Fibroblast of the aortic adventitia (primary cell): ENCODE measurements at regions not wholly inside any gene's neighbourhood (a gene's known extent, or its start where the extent isn't known, plus 50 kb on each side); places are given as distances from the start of the nearest gene placed in this dataset.

Experiments used
- DNase-seq: peaks from one replicate; pipeline ENCODE4 v3.0.0-alpha.2; 2010; ENCODE audit warnings: low read depth
- H3K4me3 ChIP-seq: 2 replicates; pipeline ENCODE4 v1.5.1; 2011; ENCODE audit warnings: low read depth, mild to moderate bottlenecking, control low read depth, low read length, moderate library complexity
- CTCF ChIP-seq: IDR thresholded peaks from 2 replicates; pipeline ENCODE4 v1.5.1; 2011; ENCODE audit warnings: mild to moderate bottlenecking, low read length, control low read depth, inconsistent platforms; ENCODE audit not compliant: insufficient read depth

GRCh38 chr16:80029381-80029630 lies 428.8 kb upstream of the MAF start:
- no peak overlapping the region for H3K4me3 ChIP-seq
- no peak for TF ChIP-seq CTCF
- no peak for DNase-seq

DNA sequence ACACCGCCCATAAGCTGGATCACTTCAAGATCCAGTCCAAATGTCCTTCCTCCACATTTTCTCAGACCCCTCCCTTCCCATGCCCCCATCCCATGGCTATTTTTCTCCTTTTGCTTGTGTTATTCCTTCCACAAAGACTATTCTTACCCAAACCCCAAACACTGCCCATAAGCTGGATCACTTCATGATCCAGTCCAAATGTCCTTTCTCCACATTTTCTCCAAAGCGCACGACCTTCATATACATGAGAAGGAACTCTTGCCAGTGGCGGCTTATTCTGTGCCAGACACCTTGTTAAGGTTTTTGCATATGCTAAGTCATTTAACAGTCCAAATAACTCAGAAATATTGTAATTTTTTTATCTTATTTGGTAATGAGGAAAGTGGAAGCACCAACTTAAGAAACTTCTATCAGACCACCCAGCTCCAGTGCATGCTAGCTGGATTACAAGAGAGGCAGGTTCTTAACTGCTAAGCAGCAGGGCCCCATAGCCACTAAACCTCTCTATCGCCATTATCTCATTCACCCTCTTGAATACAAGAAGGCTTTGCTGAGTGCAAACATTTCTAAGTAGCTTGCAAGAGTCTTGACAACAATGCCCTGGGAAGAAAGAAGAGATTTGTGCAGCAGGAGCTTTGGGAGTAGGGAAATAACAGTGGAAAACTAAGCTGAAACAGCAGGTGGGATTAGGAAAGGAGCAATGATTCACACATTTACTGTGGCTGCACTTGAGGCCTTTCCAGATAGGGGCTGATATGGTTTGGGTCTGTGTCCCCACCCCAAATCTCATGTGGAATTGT lies 428.2 kb upstream of the MAF start:
- no peak for TF ChIP-seq CTCF
- H3K4me3 ChIP-seq, result no peak overlapping the region
- no peak for DNase-seq

GRCh38 chr16:80027007-80027965 lies 426.7 kb upstream of the MAF start:
- no peak overlapping the region for H3K4me3 ChIP-seq
- no peak for DNase-seq
- no peak for TF ChIP-seq CTCF

GRCh38 chr16:80025236-80025635 lies 424.7 kb upstream of the MAF start:
- TF ChIP-seq CTCF, result no peak
- no peak overlapping the region for H3K4me3 ChIP-seq
- no peak for DNase-seq

GRCh38 chr16:80024443-80024842 lies 423.9 kb upstream of the MAF start:
- no peak overlapping the region for H3K4me3 ChIP-seq
- TF ChIP-seq CTCF, result no peak
- no peak for DNase-seq

- H3K4me3 ChIP-seq, result no peak overlapping the region
- DNase-seq, result no peak
- TF ChIP-seq CTCF, result no peak
Measured at GRCh38 chr16:80023865-80024264, 423.3 kb upstream of the MAF start.
